LNCaP clone FGC (cell line): ENCODE measurements at regions not wholly inside any gene's neighbourhood (a gene's known extent, or its start where the extent isn't known, plus 50 kb on each side); places are given as distances from the start of the nearest gene placed in this dataset.
"Not testable (repeated sequence)": the region's sequence is repeated elsewhere in the genome, so short reads cannot be mapped to it uniquely, and the experiment has no call there.

Experiments used
- DNase-seq: peaks from one replicate; pipeline ENCODE4 v3.0.0-alpha.2; 2011; ENCODE audit warnings: low read depth
- H3K4me3 ChIP-seq: 2 replicates; pipeline ENCODE4 v1.5.1; 2011; ENCODE audit warnings: mild to moderate bottlenecking, low read depth, low read length, control low read depth
- TF ChIP-seq, protein P1 (sequence below): IDR thresholded peaks from 2 replicates; pipeline ENCODE4 v1.5.1; 2012; ENCODE audit warnings: mild to moderate bottlenecking; ENCODE audit not compliant: control insufficient read depth, insufficient read depth; ENCODE audit errors: extremely low read depth

DNA sequence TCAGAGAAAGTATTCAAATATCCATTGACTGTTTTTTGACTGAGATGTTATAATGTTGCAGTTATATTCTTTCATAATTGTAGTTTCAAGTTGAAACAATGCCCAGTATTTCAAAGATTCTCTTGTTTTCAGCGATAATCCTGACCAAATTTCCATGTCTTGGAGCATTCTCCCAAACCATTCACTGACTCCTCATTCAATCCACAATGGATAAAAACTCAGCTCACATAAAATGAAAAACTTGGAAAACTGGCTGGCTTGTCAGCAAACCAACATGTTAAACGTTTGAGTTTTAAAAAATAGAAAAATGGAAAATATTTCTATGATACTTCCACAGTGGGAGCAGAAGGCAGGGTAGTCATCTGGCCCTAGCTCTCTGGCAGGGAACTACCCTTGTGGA is 184.4 kb downstream of the C7orf25 start:
- TF ChIP-seq, protein P1, sequence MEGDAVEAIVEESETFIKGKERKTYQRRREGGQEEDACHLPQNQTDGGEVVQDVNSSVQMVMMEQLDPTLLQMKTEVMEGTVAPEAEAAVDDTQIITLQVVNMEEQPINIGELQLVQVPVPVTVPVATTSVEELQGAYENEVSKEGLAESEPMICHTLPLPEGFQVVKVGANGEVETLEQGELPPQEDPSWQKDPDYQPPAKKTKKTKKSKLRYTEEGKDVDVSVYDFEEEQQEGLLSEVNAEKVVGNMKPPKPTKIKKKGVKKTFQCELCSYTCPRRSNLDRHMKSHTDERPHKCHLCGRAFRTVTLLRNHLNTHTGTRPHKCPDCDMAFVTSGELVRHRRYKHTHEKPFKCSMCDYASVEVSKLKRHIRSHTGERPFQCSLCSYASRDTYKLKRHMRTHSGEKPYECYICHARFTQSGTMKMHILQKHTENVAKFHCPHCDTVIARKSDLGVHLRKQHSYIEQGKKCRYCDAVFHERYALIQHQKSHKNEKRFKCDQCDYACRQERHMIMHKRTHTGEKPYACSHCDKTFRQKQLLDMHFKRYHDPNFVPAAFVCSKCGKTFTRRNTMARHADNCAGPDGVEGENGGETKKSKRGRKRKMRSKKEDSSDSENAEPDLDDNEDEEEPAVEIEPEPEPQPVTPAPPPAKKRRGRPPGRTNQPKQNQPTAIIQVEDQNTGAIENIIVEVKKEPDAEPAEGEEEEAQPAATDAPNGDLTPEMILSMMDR: no peak
- no peak overlapping the region for H3K4me3 ChIP-seq
- no peak for DNase-seq

DNA sequence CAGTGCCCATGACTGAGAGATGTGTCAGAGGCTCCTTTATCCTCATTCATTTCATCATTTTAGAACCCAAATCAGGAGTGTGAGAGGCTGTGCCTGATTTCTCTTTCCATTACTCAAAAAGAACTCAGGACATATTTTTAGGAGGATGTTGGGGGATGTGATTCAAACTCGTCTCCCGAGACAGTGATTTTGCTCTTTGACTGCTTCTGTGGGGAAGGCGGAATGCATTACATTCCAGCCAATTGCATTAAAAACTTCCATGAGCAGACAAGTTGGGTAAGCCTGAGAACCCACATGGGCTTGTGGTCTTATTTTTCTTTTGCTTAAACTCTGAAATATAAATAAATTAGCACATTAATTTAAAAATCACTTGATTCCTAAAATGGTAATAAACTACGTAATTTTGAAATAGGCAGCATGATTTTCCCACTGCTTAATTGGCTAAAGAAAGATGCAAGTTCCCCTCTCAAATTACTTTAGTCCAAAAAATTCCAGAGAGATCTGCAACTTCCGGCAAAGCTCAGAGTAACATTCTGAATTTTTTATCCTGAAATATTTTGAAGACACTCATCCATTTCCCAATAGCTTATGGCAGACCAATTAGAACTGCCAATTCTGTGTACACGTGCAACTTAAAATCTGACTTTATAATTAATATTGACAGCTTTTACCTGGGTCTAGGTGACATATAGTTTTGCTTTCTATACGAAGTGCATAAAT is 185.6 kb downstream of the C7orf25 start:
- H3K4me3 ChIP-seq: no peak overlapping the region
- TF ChIP-seq, protein P1: no peak
- no peak for DNase-seq

DNA sequence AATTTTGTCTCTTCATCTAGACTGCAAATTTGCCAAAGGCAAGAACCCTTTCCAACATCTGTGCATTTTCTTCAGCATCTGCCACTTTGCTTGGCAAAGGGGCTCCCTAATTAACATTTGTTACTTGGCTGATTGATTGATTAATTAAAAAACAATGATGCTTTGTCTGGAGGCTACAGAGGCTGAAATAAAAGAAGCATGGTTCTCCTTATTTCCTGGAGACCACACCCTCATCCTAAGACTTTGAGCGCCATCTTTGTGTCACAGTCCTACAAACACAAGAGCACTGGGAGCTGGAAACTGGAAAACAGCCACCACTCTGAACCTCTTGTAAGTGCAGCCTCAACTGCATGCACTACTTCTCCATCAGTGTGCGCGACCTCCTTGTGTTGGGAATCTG is 189.2 kb downstream of the C7orf25 start:
- TF ChIP-seq, protein P1: peak; percentile 13; the same call in 1 of the 2 replicates
- DNase-seq: no peak
- no peak overlapping the region for H3K4me3 ChIP-seq

DNA sequence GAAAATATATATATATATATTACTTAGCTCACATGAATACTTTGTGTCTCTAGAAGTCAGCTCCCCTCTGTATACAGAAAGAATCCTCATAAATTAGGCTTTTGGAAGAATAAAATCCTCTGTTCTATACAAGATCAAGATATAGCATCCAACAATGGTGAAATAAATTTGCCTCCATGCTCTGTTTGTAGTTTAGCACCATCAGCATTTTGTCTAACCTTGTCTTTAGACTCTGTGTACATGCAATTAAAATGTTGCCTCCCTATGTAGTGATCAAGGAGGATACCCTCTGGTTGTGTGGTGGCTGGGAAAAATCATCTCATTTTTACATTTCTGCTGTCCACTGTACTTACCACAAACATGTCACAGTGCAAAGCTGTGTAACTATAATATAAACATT is 189.7 kb downstream of the C7orf25 start:
- no peak for DNase-seq
- TF ChIP-seq, protein P1: no peak
- no peak overlapping the region for H3K4me3 ChIP-seq

DNA sequence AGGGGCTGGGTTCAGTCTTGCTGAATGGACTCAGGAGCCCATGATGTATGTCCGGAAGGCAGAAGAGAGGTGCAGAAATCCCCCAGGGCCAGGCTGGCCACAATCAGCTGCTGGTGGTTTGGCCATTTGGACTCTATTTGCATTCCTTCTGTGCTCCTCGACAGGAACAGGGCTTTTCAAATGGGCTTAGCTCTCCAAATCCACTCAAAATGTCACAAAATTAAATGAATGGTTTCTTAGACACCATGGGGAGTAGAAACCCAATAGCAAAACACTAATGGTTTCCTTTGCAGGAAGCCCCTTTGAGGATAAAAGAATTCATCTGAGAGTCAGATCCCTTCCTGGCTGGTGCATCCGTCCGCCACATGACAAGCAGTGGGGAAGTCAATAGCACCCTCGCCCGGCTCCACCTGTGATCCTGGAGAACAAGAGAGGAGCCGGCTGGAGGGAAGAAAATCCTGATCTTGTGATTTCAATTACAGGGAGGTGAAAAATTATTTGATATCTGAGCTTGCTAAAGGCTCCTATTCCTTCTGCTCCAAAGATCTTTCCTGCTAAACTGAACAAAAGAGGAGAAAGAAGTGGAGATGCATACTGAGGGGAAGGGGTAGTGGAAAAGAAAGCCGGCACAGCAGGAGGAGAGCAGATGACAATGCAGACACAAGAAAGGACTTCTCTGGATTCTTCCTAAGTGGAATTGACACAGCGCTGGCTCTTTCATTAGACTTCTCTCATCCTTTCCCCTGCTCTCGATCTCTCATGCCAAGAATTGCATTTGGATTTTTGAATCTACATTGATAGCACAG is 190.7 kb downstream of the C7orf25 start:
- H3K4me3 ChIP-seq: no peak overlapping the region
- no peak for DNase-seq
- TF ChIP-seq, protein P1: no peak

DNA sequence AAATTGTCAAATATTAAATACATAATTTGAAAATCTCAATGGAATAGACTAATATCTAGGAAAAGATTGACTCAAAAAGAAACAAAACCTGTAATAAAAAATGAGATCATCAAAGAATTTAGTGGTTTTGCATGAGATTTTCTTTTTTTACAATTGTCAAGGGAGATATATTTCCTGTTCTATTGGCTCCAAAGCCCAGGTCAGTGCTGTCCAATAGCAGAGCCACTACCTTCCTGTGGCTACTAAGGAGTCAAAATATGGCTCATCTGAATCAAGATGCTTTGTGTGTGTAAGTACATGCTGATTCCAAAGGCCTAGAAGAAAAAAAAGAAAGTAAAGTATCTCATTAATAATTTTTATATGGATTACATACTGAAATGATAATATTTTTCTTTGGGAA is 191.9 kb downstream of the C7orf25 start:
- TF ChIP-seq, protein P1: no peak
- no peak for DNase-seq
- no peak overlapping the region for H3K4me3 ChIP-seq

DNA sequence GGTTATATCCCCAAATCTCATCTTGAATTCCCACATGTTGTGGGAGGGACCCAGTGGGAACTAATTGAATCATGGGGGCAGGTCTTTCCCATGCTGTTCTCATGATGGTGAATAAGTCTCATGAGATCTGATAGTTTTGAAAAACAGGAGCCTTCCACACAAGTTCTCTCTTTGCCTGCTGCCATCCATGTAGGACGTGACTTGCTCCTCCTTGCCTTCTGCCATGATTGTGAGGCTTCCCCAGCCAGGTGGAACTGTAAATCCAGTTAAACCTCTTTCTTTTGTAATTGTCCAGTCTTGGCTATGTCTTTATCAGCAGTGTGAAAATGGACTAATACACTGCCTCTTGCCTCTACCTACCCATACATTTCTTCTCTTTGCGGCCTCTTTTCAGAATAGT is 193.4 kb downstream of the C7orf25 start:
- H3K4me3 ChIP-seq, DNase-seq: not testable (repeated sequence)
